NB4 (cell line): ENCODE measurements at regions not wholly inside any gene's neighbourhood (a gene's known extent, or its start where the extent isn't known, plus 50 kb on each side); places are given as distances from the start of the nearest gene placed in this dataset.
"Not testable (repeated sequence)": the region's sequence is repeated elsewhere in the genome, so short reads cannot be mapped to it uniquely, and the experiment has no call there.

ENCODE experiments used
- DNase-seq: peaks from one replicate; pipeline ENCODE4 v3.0.0; 2010; ENCODE audit warnings: low read depth
- H3K4me3 ChIP-seq: one replicate; pipeline ENCODE4 v1.5.1; 2011; ENCODE audit warnings: mild to moderate bottlenecking, low read depth, low read length, moderate library complexity
- CTCF ChIP-seq: IDR thresholded peaks from one replicate; pipeline ENCODE4 v1.5.1; 2012; ENCODE audit warnings: low read depth, low read length
- MAX ChIP-seq: IDR thresholded peaks from 2 replicates; pipeline ENCODE4 v1.6.1; 2011; ENCODE audit warnings: low read depth, low read length
- MYC ChIP-seq: IDR thresholded peaks from 2 replicates; pipeline ENCODE4 v1.6.1; 2011; ENCODE audit warnings: low read depth, low read length
- POLR2A ChIP-seq: IDR thresholded peaks from 2 replicates; pipeline ENCODE4 v1.6.1; 2011; ENCODE audit warnings: mild to moderate bottlenecking; ENCODE audit not compliant: insufficient read length; ENCODE audit errors: extremely low read depth

GRCh38 chr4:66736606-66737005 lies 808.7 kb downstream of the CENPC start:
- DNase-seq, result no peak
- TF ChIP-seq POLR2A, result no peak
- no peak for TF ChIP-seq MAX
- TF ChIP-seq MYC, result no peak
- TF ChIP-seq CTCF, result no peak
- H3K4me3 ChIP-seq, result no peak overlapping the region

- DNase-seq, result no peak
- H3K4me3 ChIP-seq, result no peak overlapping the region
- TF ChIP-seq MYC (no peak), MAX (no peak), POLR2A (no peak), CTCF (no peak)
Observed at GRCh38 chr4:66728280-66728679, 817.0 kb downstream of the CENPC start.

- H3K4me3 ChIP-seq, DNase-seq: not testable (repeated sequence)
Observed at GRCh38 chr4:66712301-66712921, 832.9 kb downstream of the CENPC start.

GRCh38 chr4:66704243-66704642 lies 841.1 kb downstream of the CENPC start:
- no peak for DNase-seq
- H3K4me3 ChIP-seq, result no peak overlapping the region
- no peak for TF ChIP-seq MAX
- no peak for TF ChIP-seq CTCF
- TF ChIP-seq POLR2A, result no peak
- TF ChIP-seq MYC, result no peak

GRCh38 chr4:66694739-66695138 lies 850.6 kb downstream of the CENPC start:
- H3K4me3 ChIP-seq, result no peak overlapping the region
- DNase-seq, result no peak
- TF ChIP-seq CTCF (no peak), MYC (no peak), POLR2A (no peak), MAX (no peak)

GRCh38 chr4:66693694-66694093 lies 851.6 kb downstream of the CENPC start:
- H3K4me3 ChIP-seq, result no peak overlapping the region
- no peak for DNase-seq
- no peak for TF ChIP-seq MYC

DNA sequence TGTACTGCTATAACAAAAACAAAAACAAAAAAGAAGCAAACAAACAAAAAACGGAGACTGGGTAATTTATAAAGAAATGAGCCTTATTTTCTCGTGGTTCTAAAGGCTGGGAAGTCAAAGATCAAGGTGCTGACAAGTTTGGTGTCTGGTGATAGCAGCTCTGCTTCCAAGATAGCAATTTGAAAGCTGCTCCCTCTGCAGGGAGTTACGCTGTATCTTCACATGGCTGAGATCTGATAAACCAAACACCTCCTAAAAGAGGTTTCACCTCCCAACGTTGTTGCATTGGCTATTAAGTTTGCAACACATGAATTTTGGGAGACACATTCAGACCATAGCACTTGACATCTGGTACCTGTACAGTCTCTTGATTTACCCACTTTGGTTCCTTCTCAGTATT lies 854.2 kb downstream of the CENPC start:
- TF ChIP-seq CTCF, result no peak
- H3K4me3 ChIP-seq, result no peak overlapping the region
- DNase-seq, result peak; percentile 1
